T-cell (primary cell): ENCODE measurements at regions not wholly inside any gene's neighbourhood (a gene's known extent, or its start where the extent isn't known, plus 50 kb on each side); places are given as distances from the start of the nearest gene placed in this dataset.

Experiments
- ATAC-seq, 4 experiments: fragments of 200-7000 bp in 3 of 4; fragments of 150-1000 bp in 1 of 4; cut with Tn5 transposase; replicated peaks in 1 of 4; 1 replicate in 3 of 4; 2 replicates in 1 of 4; pipeline ENCODE4 v1.10.0; 2021; ENCODE audit warnings: moderate library complexity in 3 of 4, mild to moderate bottlenecking in 2 of 4, moderate number of reproducible peaks in 1 of 4
- CTCF ChIA-PET, 2 donors: fragments of 300-600 bp; sonication (Branson Sonifier 250); formaldehyde crosslinking; loops; one replicate each; lab custom pipeline; 2022; ENCODE audit warnings: antibody characterized with exemption in 2 of 2; lab: Charles Lee
- POLR2A ChIA-PET, 2 donors: fragments of 300-600 bp; sonication (Branson Sonifier 250); formaldehyde crosslinking; loops; one replicate each; lab custom pipeline; 2022; ENCODE audit warnings: antibody characterized with exemption in 2 of 2; lab: Charles Lee
- DNase-seq, 35 experiments: peaks; one replicate each; pipeline versions ENCODE4 v3.0.0 to v3.0.0-alpha.2; 2013 to 2023
- H3K27ac ChIP-seq: one replicate; pipeline ENCODE4 v1.5.1; 2013; ENCODE audit warnings: low read length
- H3K27me3 ChIP-seq, 2 experiments: replicated peaks in 1 of 2; 1 replicate in 1 of 2; 2 replicates in 1 of 2; pipeline versions ENCODE4 v1.6.1 to v1.7.0; 2013; ENCODE audit warnings: low read length in 1 of 2, mixed read lengths in 1 of 2; ENCODE audit not compliant: control insufficient read depth in 2 of 2, insufficient read depth in 2 of 2; ENCODE audit errors: extremely low read depth in 1 of 2
- H3K36me3 ChIP-seq, 2 donors: 1 replicate in 1 of 2; 2 replicates in 1 of 2; pipeline versions ENCODE4 v1.6.1 to v1.7.0; 2013; ENCODE audit warnings: low read length in 1 of 2; ENCODE audit not compliant: control insufficient read depth in 2 of 2, insufficient read depth in 1 of 2; ENCODE audit errors: extremely low read depth in 1 of 2
- H3K4me1 ChIP-seq, 2 experiments: 1 replicate in 1 of 2; 2 replicates in 1 of 2; pipeline versions ENCODE4 v1.6.1 to v1.7.0; 2013; ENCODE audit warnings: low read length in 2 of 2, mixed read lengths in 1 of 2; ENCODE audit not compliant: insufficient read depth in 2 of 2, control insufficient read depth in 1 of 2; ENCODE audit errors: extremely low read depth in 1 of 2
- H3K4me3 ChIP-seq, 2 donors: 1 replicate in 1 of 2; 2 replicates in 1 of 2; pipeline versions ENCODE4 v1.5.1 to v1.7.0; 2013; ENCODE audit warnings: mild to moderate bottlenecking in 2 of 2, low read length in 1 of 2, moderate library complexity in 1 of 2; ENCODE audit not compliant: control insufficient read depth in 1 of 2; ENCODE audit errors: extremely low read depth in 1 of 2
- H3K9me3 ChIP-seq: 2 replicates; pipeline ENCODE4 v1.7.0; 2013
- H3K27ac Mint-ChIP-seq, 2 donors: one replicate each; pipeline ENCODE4 v1.8.0; 2020 to 2021; ENCODE audit warnings: mild to moderate bottlenecking in 2 of 2, mixed read lengths in 2 of 2
- H3K27me3 Mint-ChIP-seq, 2 donors: one replicate each; pipeline ENCODE4 v1.8.0; 2021 to 2022; ENCODE audit warnings: mixed read lengths in 2 of 2
- H3K36me3 Mint-ChIP-seq: one replicate; pipeline ENCODE4 v1.8.0; 2021; ENCODE audit warnings: mixed read lengths
- H3K4me1 Mint-ChIP-seq, 3 donors: one replicate each; pipeline ENCODE4 v1.8.0; 2020 to 2022; ENCODE audit warnings: mixed read lengths in 3 of 3, mild to moderate bottlenecking in 1 of 3
- H3K4me3 Mint-ChIP-seq, 3 donors: one replicate each; pipeline ENCODE4 v1.8.0; 2020 to 2022; ENCODE audit warnings: mild to moderate bottlenecking in 3 of 3, mixed read lengths in 3 of 3, moderate library complexity in 3 of 3
- H3K9me3 Mint-ChIP-seq, 3 donors: one replicate each; pipeline ENCODE4 v1.8.0; 2020 to 2022; ENCODE audit warnings: mixed read lengths in 3 of 3
- WGBS: methylation state at CpG from one replicate; pipeline ENCODE4 v1.1.5; 2013; ENCODE audit warnings: missing lambda C conversion rate; ENCODE audit not compliant: insufficient coverage; 5-methylcytosine and 5-hydroxymethylcytosine counted together

DNA sequence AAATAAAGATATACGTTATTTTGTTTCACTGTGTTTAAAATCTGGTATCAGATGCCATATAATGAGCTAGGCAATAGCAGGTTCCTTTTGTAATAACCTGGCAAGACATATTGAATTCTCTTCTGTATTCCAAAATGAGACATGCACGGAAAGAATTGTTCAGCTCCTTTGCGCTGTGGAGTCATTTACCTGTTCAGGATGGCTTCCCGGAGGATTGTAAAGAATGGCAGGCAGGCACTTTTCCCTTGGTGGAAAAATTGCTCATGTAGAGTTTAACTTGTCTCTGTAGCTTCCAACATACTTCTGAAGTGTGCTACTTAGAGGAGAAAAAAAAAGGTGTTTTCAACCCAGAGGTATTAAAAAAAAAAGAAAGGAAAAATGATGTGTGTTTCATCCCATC is 805.2 kb downstream of the GALC start:
- Histone ChIP-seq H3K36me3 (no peaks in the 10 kb centered on the region), H3K27me3 (no peaks in the 10 kb centered on the region), H3K4me3 (no peak overlapping the region), H3K9me3 (no peaks in the 10 kb centered on the region), H3K4me1 (no peaks in the 10 kb centered on the region), H3K27ac (no peak overlapping the region)
- Mint-ChIP-seq H3K9me3 (peaks cover 18 to 23% (median 22%) of the 10 kb centered on the region in 3 donors), H3K4me3 (no peak overlapping the region), H3K4me1 (no peaks in the 10 kb centered on the region), H3K36me3 (no peaks in the 10 kb centered on the region), H3K27me3 (no peaks in the 10 kb centered on the region), H3K27ac (no peak overlapping the region)
- WGBS: 90% methylated on average over 3 of the region's 4 CpGs
- ATAC-seq: no peak
- no peak for DNase-seq
- POLR2A ChIA-PET: no interaction called here
- CTCF ChIA-PET: no interaction called here

- Histone ChIP-seq H3K4me1 (no peaks in the 10 kb centered on the region), H3K27me3 (no peaks in the 10 kb centered on the region), H3K9me3 (no peaks in the 10 kb centered on the region), H3K27ac (no peak overlapping the region), H3K36me3 (no peaks in the 10 kb centered on the region), H3K4me3 (no peak overlapping the region)
- no peak for ATAC-seq
- H3K36me3 Mint-ChIP-seq: no peaks in the 10 kb centered on the region
- no peak for DNase-seq
- POLR2A ChIA-PET: no interaction called here
- peaks cover 18 to 21% (median 18%) of the 10 kb centered on the region in 3 donors for H3K9me3 Mint-ChIP-seq
- no peak overlapping the region for H3K27ac Mint-ChIP-seq
- WGBS: 67% methylated on average over 1 of the region's 5 CpGs
- CTCF ChIA-PET: no interaction called here
- H3K4me1 Mint-ChIP-seq: no peaks in the 10 kb centered on the region
- no peaks in the 10 kb centered on the region for H3K27me3 Mint-ChIP-seq
- no peak overlapping the region for H3K4me3 Mint-ChIP-seq
Observed at GRCh38 chr14:87186737-87187136, 806.2 kb downstream of the GALC start.

DNA sequence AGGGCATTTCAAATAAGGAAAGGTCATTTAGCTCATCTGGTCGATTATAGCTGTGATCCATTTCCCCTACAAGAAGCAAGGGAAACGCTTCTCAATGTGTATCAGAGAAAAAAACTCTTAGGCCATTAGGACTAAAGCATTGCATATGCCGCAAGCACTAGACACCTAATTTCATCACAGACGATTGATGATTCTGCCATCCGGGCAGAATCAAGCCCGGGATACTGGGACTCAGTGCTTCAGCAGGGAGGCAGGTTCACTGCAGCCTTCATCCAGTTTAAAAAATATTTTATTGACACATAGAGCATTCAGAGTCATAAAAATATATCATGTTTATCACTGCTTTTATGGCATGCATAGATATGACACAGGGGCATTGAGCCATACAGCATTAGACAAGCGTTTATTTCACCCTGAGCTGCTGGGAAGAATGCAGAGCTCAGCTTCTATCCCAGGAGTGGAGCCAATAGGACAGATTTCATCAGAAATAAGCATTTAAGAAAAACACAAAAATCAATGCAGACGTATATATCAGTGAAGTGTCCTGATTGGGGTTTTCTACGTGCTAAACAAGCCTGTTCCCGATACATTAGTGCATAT is 806.9 kb downstream of the GALC start:
- Mint-ChIP-seq H3K4me3 (no peak overlapping the region), H3K4me1 (no peaks in the 10 kb centered on the region), H3K27ac (no peak overlapping the region), H3K36me3 (no peaks in the 10 kb centered on the region), H3K27me3 (no peaks in the 10 kb centered on the region), H3K9me3 (peaks cover 16 to 18% (median 17%) of the 10 kb centered on the region in 3 donors)
- Histone ChIP-seq H3K4me3 (no peak overlapping the region), H3K4me1 (no peaks in the 10 kb centered on the region), H3K27me3 (no peaks in the 10 kb centered on the region), H3K9me3 (no peaks in the 10 kb centered on the region), H3K36me3 (no peaks in the 10 kb centered on the region), H3K27ac (no peak overlapping the region)
- ATAC-seq (no peak), DNase-seq (no peak)
- whole genome bisulfite sequencing: 92% methylated on average over 2 of the region's 10 CpGs
- ChIA-PET POLR2A (no interaction called here), CTCF (no interaction called here)

GRCh38 chr14:87184180-87184579 is 808.8 kb downstream of the GALC start:
- H3K27me3 ChIP-seq: no peaks in the 10 kb centered on the region
- H3K36me3 ChIP-seq: no peaks in the 10 kb centered on the region
- CTCF ChIA-PET: no interaction called here
- peaks cover 2% of the 10 kb centered on the region for H3K9me3 ChIP-seq
- H3K4me1 Mint-ChIP-seq: no peaks in the 10 kb centered on the region
- no peak overlapping the region for H3K4me3 ChIP-seq
- ATAC-seq: no peak
- no peaks in the 10 kb centered on the region for H3K36me3 Mint-ChIP-seq
- no CpG with 5 or more reads among the region's 4 CpGs for WGBS
- DNase-seq: no peak
- H3K27ac ChIP-seq: no peak overlapping the region
- no peaks in the 10 kb centered on the region for H3K4me1 ChIP-seq
- POLR2A ChIA-PET: no interaction called here
- no peak overlapping the region for H3K4me3 Mint-ChIP-seq
- no peaks in the 10 kb centered on the region for H3K27me3 Mint-ChIP-seq
- H3K9me3 Mint-ChIP-seq: peaks cover 12 to 15% (median 14%) of the 10 kb centered on the region in 3 donors
- H3K27ac Mint-ChIP-seq: no peak overlapping the region

DNA sequence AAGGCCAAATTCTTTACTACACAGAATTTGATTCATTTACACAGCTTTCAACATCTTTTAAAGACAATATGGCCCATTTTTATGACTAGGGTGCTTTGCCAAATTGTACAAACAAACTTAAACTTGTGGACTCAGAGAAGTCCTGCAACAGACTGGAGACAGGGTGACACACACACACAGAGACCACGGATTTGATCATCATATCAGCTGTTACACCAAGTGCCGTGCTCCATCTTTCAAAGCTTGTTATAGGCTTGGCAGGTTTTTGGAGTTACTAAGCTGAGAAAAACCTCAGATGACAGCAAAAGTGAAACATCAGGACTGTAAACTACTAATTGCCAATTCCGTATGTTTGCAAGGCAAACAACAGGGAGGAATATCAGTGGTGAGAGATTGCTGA is 811.7 kb downstream of the GALC start:
- WGBS: 80% methylated on average over 1 of the region's 3 CpGs
- Histone ChIP-seq H3K4me1 (no peaks in the 10 kb centered on the region), H3K4me3 (no peak overlapping the region), H3K9me3 (peaks cover 2% of the 10 kb centered on the region), H3K27ac (no peak overlapping the region), H3K27me3 (no peaks in the 10 kb centered on the region), H3K36me3 (no peaks in the 10 kb centered on the region)
- no peak overlapping the region for H3K4me3 Mint-ChIP-seq
- CTCF ChIA-PET: interaction anchor here (0.6 kb wide), 2 partner anchors 9 to 19 kb away, joined by 3 read pairs; no protein-coding TSS in a partner anchor
- H3K36me3 Mint-ChIP-seq: no peaks in the 10 kb centered on the region
- no peaks in the 10 kb centered on the region for H3K27me3 Mint-ChIP-seq
- POLR2A ChIA-PET: no interaction called here
- no peak for ATAC-seq
- no peaks in the 10 kb centered on the region for H3K4me1 Mint-ChIP-seq
- no peak overlapping the region for H3K27ac Mint-ChIP-seq
- peaks cover 4 to 10% (median 7%) of the 10 kb centered on the region in 3 donors for H3K9me3 Mint-ChIP-seq
- no peak for DNase-seq

- no peaks in the 10 kb centered on the region for H3K4me1 ChIP-seq
- Mint-ChIP-seq H3K4me3 (no peak overlapping the region), H3K4me1 (no peaks in the 10 kb centered on the region), H3K36me3 (no peaks in the 10 kb centered on the region), H3K27me3 (no peaks in the 10 kb centered on the region), H3K9me3 (peaks cover 7 to 12% (median 10%) of the 10 kb centered on the region in 3 donors), H3K27ac (no peak overlapping the region)
- no peak overlapping the region for H3K27ac ChIP-seq
- DNase-seq (no peak), ATAC-seq (no peak)
- WGBS: no CpG with 5 or more reads among the region's 6 CpGs
- H3K27me3 ChIP-seq: no peaks in the 10 kb centered on the region
- ChIA-PET POLR2A (no interaction called here), CTCF (no interaction called here)
- H3K36me3 ChIP-seq: no peaks in the 10 kb centered on the region
- peaks cover 2% of the 10 kb centered on the region for H3K9me3 ChIP-seq
- no peak overlapping the region for H3K4me3 ChIP-seq
Observed at GRCh38 chr14:87179936-87180335, 813.0 kb downstream of the GALC start.

DNA sequence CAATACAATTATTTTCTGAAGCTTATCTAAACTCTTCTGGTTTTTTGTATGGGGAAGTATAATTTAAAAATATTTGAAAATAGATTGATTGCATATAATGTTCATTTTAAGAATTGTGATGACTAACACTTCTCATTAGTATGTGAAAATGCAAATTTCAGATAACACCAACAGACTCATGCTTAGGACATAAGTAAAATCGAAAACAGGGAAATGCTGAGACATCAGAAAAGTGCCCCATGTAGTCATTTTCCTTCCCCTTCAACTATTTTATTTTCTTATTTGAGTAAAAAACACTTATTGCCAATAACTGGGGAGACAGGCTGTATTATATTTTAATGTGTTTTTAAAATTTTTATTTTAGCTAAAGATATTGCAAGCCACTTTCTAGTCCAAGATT is 814.7 kb downstream of the GALC start:
- Histone ChIP-seq H3K4me3 (no peak overlapping the region), H3K9me3 (peaks cover 2% of the 10 kb centered on the region), H3K36me3 (no peaks in the 10 kb centered on the region), H3K27me3 (no peaks in the 10 kb centered on the region), H3K27ac (no peak overlapping the region), H3K4me1 (no peaks in the 10 kb centered on the region)
- ChIA-PET CTCF (no interaction called here), POLR2A (no interaction called here)
- no peak for DNase-seq
- Mint-ChIP-seq H3K4me1 (no peaks in the 10 kb centered on the region), H3K9me3 (peaks cover 3 to 8% (median 5%) of the 10 kb centered on the region in 3 donors), H3K27ac (no peak overlapping the region), H3K27me3 (no peaks in the 10 kb centered on the region), H3K36me3 (no peaks in the 10 kb centered on the region), H3K4me3 (no peak overlapping the region)
- ATAC-seq: no peak
- no CpG with 5 or more reads among the region's 1 CpG for WGBS
